H9 (cell line): ENCODE measurements at regions not wholly inside any gene's neighbourhood (a gene's known extent, or its start where the extent isn't known, plus 50 kb on each side); places are given as distances from the start of the nearest gene placed in this dataset.

Source experiments
- DNase-seq: peaks from one replicate; pipeline ENCODE4 v3.0.0-alpha.2; 2017
- H2AFZ ChIP-seq: one replicate; pipeline ENCODE4 v1.6.1; 2013; ENCODE audit warnings: mild to moderate bottlenecking, low read length, control low read depth, moderate library complexity
- H2AK5ac ChIP-seq: 2 replicates; pipeline ENCODE4 v1.6.1; 2013; ENCODE audit warnings: low read length, control low read depth, mixed read lengths; ENCODE audit not compliant: insufficient read length
- H2BK120ac ChIP-seq: one replicate; pipeline ENCODE4 v1.6.1; 2013; ENCODE audit warnings: low read depth, mild to moderate bottlenecking, low read length, control low read depth, inconsistent platforms; ENCODE audit not compliant: poor library complexity, severe bottlenecking
- H2BK12ac ChIP-seq: 2 replicates; pipeline ENCODE4 v1.6.1; 2013; ENCODE audit warnings: low read length, control low read depth, mixed read lengths, low read depth; ENCODE audit not compliant: insufficient read length
- H2BK15ac ChIP-seq: 2 replicates; pipeline ENCODE4 v1.6.1; 2013; ENCODE audit warnings: low read depth, low read length, control low read depth
- H2BK20ac ChIP-seq: one replicate; pipeline ENCODE4 v1.6.1; 2013; ENCODE audit warnings: low read depth, mild to moderate bottlenecking, low read length, control low read depth, inconsistent platforms; ENCODE audit not compliant: poor library complexity, severe bottlenecking
- H2BK5ac ChIP-seq: 2 replicates; pipeline ENCODE4 v1.6.1; 2013; ENCODE audit warnings: low read length, control low read depth, mixed read lengths; ENCODE audit not compliant: insufficient read length
- H3K14ac ChIP-seq: 2 replicates; pipeline ENCODE4 v1.6.1; 2013; ENCODE audit warnings: low read length, control low read depth; ENCODE audit not compliant: insufficient read depth
- H3K18ac ChIP-seq: 2 replicates; pipeline ENCODE4 v1.6.1; 2013; ENCODE audit warnings: low read depth, mild to moderate bottlenecking, mixed read lengths, low read length, control low read depth; ENCODE audit not compliant: insufficient read length
- H3K23ac ChIP-seq: 2 replicates; pipeline ENCODE4 v1.6.1; 2013; ENCODE audit warnings: low read length, control low read depth, mixed read lengths, low read depth; ENCODE audit not compliant: insufficient read length
- H3K23me2 ChIP-seq: 2 replicates; pipeline ENCODE4 v1.6.1; 2013; ENCODE audit warnings: low read depth, mild to moderate bottlenecking, mixed read lengths, low read length, control low read depth; ENCODE audit not compliant: insufficient read length, poor library complexity, severe bottlenecking
- H3K27ac ChIP-seq: 2 replicates; pipeline ENCODE4 v1.5.1; 2013; ENCODE audit warnings: low read length, control low read depth, mixed read lengths, low read depth; ENCODE audit not compliant: insufficient read length
- H3K27me3 ChIP-seq: 2 replicates; pipeline ENCODE4 v1.6.1; 2013; ENCODE audit warnings: low read length, control low read depth, inconsistent platforms; ENCODE audit not compliant: insufficient read depth
- H3K4ac ChIP-seq: 2 replicates; pipeline ENCODE4 v1.6.1; 2013; ENCODE audit warnings: low read depth, mild to moderate bottlenecking, control low read depth, inconsistent platforms, low read length, moderate library complexity
- H3K4me1 ChIP-seq: 2 replicates; pipeline ENCODE4 v1.6.1; 2013; ENCODE audit warnings: low read length, control low read depth, inconsistent platforms; ENCODE audit not compliant: insufficient read depth
- H3K4me2 ChIP-seq: 2 replicates; pipeline ENCODE4 v1.6.1; 2013; ENCODE audit warnings: low read length, control low read depth, mixed read lengths; ENCODE audit not compliant: insufficient read length, insufficient read depth
- H3K56ac ChIP-seq: 2 replicates; pipeline ENCODE4 v1.6.1; 2013; ENCODE audit warnings: low read depth, mild to moderate bottlenecking, mixed read lengths, low read length, control low read depth; ENCODE audit not compliant: insufficient read length
- H3K79me1 ChIP-seq: 2 replicates; pipeline ENCODE4 v1.6.1; 2013; ENCODE audit warnings: low read depth, mild to moderate bottlenecking, moderate library complexity, low read length, control low read depth, inconsistent platforms; ENCODE audit not compliant: insufficient read depth, poor library complexity, severe bottlenecking
- H3K79me2 ChIP-seq: 2 replicates; pipeline ENCODE4 v1.6.1; 2013; ENCODE audit warnings: low read length, control low read depth, inconsistent platforms; ENCODE audit not compliant: insufficient read depth
- H3K9ac ChIP-seq: 2 replicates; pipeline ENCODE4 v1.6.1; 2013; ENCODE audit warnings: low read length, control low read depth, mixed read lengths; ENCODE audit not compliant: insufficient read length; ENCODE audit errors: extremely low read depth
- H3K9me3 ChIP-seq: one replicate; pipeline ENCODE4 v1.6.1; 2013; ENCODE audit warnings: low read depth, low read length, inconsistent platforms; ENCODE audit not compliant: control insufficient read depth
- H3T11ph ChIP-seq: one replicate; pipeline ENCODE4 v1.6.1; 2013; ENCODE audit warnings: mild to moderate bottlenecking, low read length, control low read depth, inconsistent platforms
- H4K20me1 ChIP-seq: one replicate; pipeline ENCODE4 v1.6.1; 2013; ENCODE audit not compliant: control insufficient read depth, insufficient read length, insufficient read depth
- H4K5ac ChIP-seq: 2 replicates; pipeline ENCODE4 v1.6.1; 2013; ENCODE audit warnings: low read depth, mild to moderate bottlenecking, mixed read lengths, low read length, control low read depth; ENCODE audit not compliant: insufficient read length
- H4K8ac ChIP-seq: replicated peaks from 2 replicates; pipeline ENCODE4 v1.6.1; 2013; ENCODE audit warnings: low read length, control low read depth, mixed read lengths, low read depth; ENCODE audit not compliant: insufficient read length
- H4K91ac ChIP-seq: 2 replicates; pipeline ENCODE4 v1.6.1; 2013; ENCODE audit warnings: low read depth, mild to moderate bottlenecking, moderate library complexity, mixed read lengths, low read length, control low read depth; ENCODE audit not compliant: insufficient read length
- H3K27ac Mint-ChIP-seq, 3 experiments: 2 replicates in 2 of 3; 3 replicates in 1 of 3; pipeline ENCODE4 v1.8.0; 2020 to 2021; ENCODE audit warnings: mixed read lengths in 3 of 3, mild to moderate bottlenecking in 1 of 3, moderate library complexity in 1 of 3
- H3K27me3 Mint-ChIP-seq: 2 replicates; pipeline ENCODE4 v1.8.0; 2021; ENCODE audit warnings: low read depth, mild to moderate bottlenecking, moderate library complexity, mixed read lengths
- H3K36me3 Mint-ChIP-seq, 3 experiments: 2 replicates in 2 of 3; 3 replicates in 1 of 3; pipeline ENCODE4 v1.8.0; 2020 to 2021; ENCODE audit warnings: low read depth in 3 of 3, mixed read lengths in 3 of 3; ENCODE audit not compliant: insufficient read depth in 1 of 3
- H3K4me1 Mint-ChIP-seq, 2 experiments: 2 replicates each; pipeline ENCODE4 v1.8.0; 2020; ENCODE audit warnings: mixed read lengths in 2 of 2
- H3K4me3 Mint-ChIP-seq, 2 experiments: 2 replicates in 1 of 2; 3 replicates in 1 of 2; pipeline ENCODE4 v1.8.0; 2020 to 2021; ENCODE audit warnings: mild to moderate bottlenecking in 2 of 2, mixed read lengths in 2 of 2, moderate library complexity in 1 of 2
- H3K9me3 Mint-ChIP-seq, 2 experiments: 2 replicates in 1 of 2; 3 replicates in 1 of 2; pipeline ENCODE4 v1.8.0; 2020; ENCODE audit warnings: mild to moderate bottlenecking in 2 of 2, mixed read lengths in 2 of 2, moderate library complexity in 1 of 2
- WGBS: extraction: QIAGEN DNeasy Blood & Tissue Kit; methylation state at CpG from one replicate; pipeline ENCODE4 v1.1.7; 2013; ENCODE audit warnings: missing lambda C conversion rate, low lambda C conversion rate, mixed read lengths; ENCODE audit not compliant: insufficient read length; ENCODE audit errors: extremely low coverage; 5-methylcytosine and 5-hydroxymethylcytosine counted together
- TF ChIP-seq, protein P1 (sequence below): fragments of 200-600 bp; sonication (generic); conservative IDR thresholded peaks from 3 replicates; pipeline ENCODE4 v1.8.0; 2021; ENCODE audit warnings: antibody characterized with exemption, mild to moderate bottlenecking

DNA sequence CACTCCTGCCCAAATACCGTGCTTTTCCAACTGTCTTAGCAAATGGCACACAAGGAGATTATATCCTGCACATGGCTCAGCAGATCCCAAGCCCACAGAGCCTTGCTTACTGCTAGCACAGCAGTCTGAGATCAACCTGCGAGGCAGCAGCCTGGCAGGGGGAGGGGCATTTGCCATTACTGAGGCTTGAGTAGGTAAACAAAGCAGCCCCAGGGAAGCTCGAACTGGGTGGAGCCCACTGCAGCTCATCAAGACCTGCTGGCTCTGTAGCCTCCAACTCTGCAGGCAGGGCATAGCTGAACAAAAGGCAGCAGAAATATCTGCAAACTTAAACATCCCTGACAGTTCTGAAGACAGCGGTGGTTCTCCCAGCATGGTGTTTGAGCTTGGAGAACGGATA, 70.1 kb upstream of the PTBP2 start:
- WGBS, result no CpG with 5 or more reads among the region's 5 CpGs
- Histone ChIP-seq H2BK120ac (no peak overlapping the region), H3K9me3 (no peaks in the 10 kb centered on the region), H3K14ac (no peak overlapping the region), H3K56ac (no peak overlapping the region), H3K27ac (no peak overlapping the region), H3K18ac (no peak overlapping the region), H4K5ac (no peak overlapping the region), H3K27me3 (no peaks in the 10 kb centered on the region), H3K4me1 (no peaks in the 10 kb centered on the region), H3K79me2 (no peaks in the 10 kb centered on the region), H4K91ac (no peak overlapping the region), H2BK15ac (no peak overlapping the region), H2BK5ac (no peak overlapping the region), H2AFZ (no peak overlapping the region), H3K4ac (no peak overlapping the region), H3K23me2 (no peaks in the 10 kb centered on the region), H4K8ac (no peak overlapping the region), H3K23ac (no peak overlapping the region), H3K9ac (no peak overlapping the region), H3K79me1 (no peaks in the 10 kb centered on the region), H2BK20ac (no peak overlapping the region), H3K4me2 (no peak overlapping the region), H2BK12ac (no peak overlapping the region), H4K20me1 (no peaks in the 10 kb centered on the region), H2AK5ac (no peak overlapping the region), H3T11ph (no peak overlapping the region)
- Mint-ChIP-seq H3K27me3 (peaks cover 2% of the 10 kb centered on the region), H3K36me3 (peaks cover 5 to 21% (median 7%) of the 10 kb centered on the region in 3 experiments; a peak in 6 of 7 replicates), H3K9me3 (peaks cover 14 to 23% of the 10 kb centered on the region in 2 experiments), H3K4me1 (no peaks in the 10 kb centered on the region), H3K4me3 (no peak overlapping the region), H3K27ac (no peak overlapping the region)
- TF ChIP-seq, protein P1, sequence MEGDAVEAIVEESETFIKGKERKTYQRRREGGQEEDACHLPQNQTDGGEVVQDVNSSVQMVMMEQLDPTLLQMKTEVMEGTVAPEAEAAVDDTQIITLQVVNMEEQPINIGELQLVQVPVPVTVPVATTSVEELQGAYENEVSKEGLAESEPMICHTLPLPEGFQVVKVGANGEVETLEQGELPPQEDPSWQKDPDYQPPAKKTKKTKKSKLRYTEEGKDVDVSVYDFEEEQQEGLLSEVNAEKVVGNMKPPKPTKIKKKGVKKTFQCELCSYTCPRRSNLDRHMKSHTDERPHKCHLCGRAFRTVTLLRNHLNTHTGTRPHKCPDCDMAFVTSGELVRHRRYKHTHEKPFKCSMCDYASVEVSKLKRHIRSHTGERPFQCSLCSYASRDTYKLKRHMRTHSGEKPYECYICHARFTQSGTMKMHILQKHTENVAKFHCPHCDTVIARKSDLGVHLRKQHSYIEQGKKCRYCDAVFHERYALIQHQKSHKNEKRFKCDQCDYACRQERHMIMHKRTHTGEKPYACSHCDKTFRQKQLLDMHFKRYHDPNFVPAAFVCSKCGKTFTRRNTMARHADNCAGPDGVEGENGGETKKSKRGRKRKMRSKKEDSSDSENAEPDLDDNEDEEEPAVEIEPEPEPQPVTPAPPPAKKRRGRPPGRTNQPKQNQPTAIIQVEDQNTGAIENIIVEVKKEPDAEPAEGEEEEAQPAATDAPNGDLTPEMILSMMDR, result no peak
- peak; percentile 55 for DNase-seq
